ENCODE measurements at regions not wholly inside any gene's neighbourhood (a gene's known extent, or its start where the extent isn't known, plus 50 kb on each side); places are given as distances from the start of the nearest gene placed in this dataset.
"Not testable (repeated sequence)": the region's sequence is repeated elsewhere in the genome, so short reads cannot be mapped to it uniquely, and the experiment has no call there.

GRCh38 chr15:20056871-20057270, 484.7 kb downstream of the GOLGA6L6 start:
- not testable (repeated sequence) for DNase-seq

- not testable (repeated sequence) for DNase-seq
Measured at GRCh38 chr15:20055921-20056320, 485.7 kb downstream of the GOLGA6L6 start.

- not testable (repeated sequence) for DNase-seq
Measured at GRCh38 chr15:20048189-20048588, 493.4 kb downstream of the GOLGA6L6 start.

- not testable (repeated sequence) for DNase-seq
Measured at GRCh38 chr15:20045165-20045564, 496.4 kb downstream of the GOLGA6L6 start.

GRCh38 chr15:20040691-20041090, 500.9 kb downstream of the GOLGA6L6 start:
- not testable (repeated sequence) for DNase-seq

GRCh38 chr15:20025040-20025439, 516.6 kb downstream of the GOLGA6L6 start:
- not testable (repeated sequence) for DNase-seq

- DNase-seq, result not testable (repeated sequence)
Measured at GRCh38 chr15:20022349-20022748, 519.3 kb downstream of the GOLGA6L6 start.

GRCh38 chr15:20021351-20021750, 520.2 kb downstream of the GOLGA6L6 start:
- not testable (repeated sequence) for DNase-seq

- not testable (repeated sequence) for DNase-seq
Measured at GRCh38 chr15:20020588-20020987, 521.0 kb downstream of the GOLGA6L6 start.

- not testable (repeated sequence) for DNase-seq
Measured at GRCh38 chr15:20019758-20020157, 521.8 kb downstream of the GOLGA6L6 start.

- DNase-seq, result not testable (repeated sequence)
Measured at GRCh38 chr15:20017581-20017980, 524.0 kb downstream of the GOLGA6L6 start.

- DNase-seq, result not testable (repeated sequence)
Measured at GRCh38 chr15:20016941-20017340, 524.7 kb downstream of the GOLGA6L6 start.

GRCh38 chr15:20012837-20013236, 528.8 kb downstream of the GOLGA6L6 start:
- not testable (repeated sequence) for DNase-seq

GRCh38 chr15:20010759-20011158, 530.8 kb downstream of the GOLGA6L6 start:
- not testable (repeated sequence) for DNase-seq

- DNase-seq, result not testable (repeated sequence)
Measured at GRCh38 chr15:20009619-20010018, 532.0 kb downstream of the GOLGA6L6 start.

GRCh38 chr15:20007338-20007737, 534.3 kb downstream of the GOLGA6L6 start:
- DNase-seq, result not testable (repeated sequence)

GRCh38 chr15:20003471-20003870, 538.1 kb downstream of the GOLGA6L6 start:
- not testable (repeated sequence) for DNase-seq

GRCh38 chr15:20002560-20002959, 539.0 kb downstream of the GOLGA6L6 start:
- not testable (repeated sequence) for DNase-seq

- DNase-seq, result not testable (repeated sequence)
Measured at GRCh38 chr15:19996574-19997194, 544.9 kb downstream of the GOLGA6L6 start.

- DNase-seq, result not testable (repeated sequence)
Measured at GRCh38 chr15:19995296-19995695, 546.3 kb downstream of the GOLGA6L6 start.

GRCh38 chr15:19992428-19992827, 549.2 kb downstream of the GOLGA6L6 start:
- DNase-seq, result no peak

- no peak for DNase-seq
Measured at GRCh38 chr15:19988094-19988660, 553.4 kb downstream of the GOLGA6L6 start.

- no peak for DNase-seq
Measured at GRCh38 chr15:19987389-19988048, 554.1 kb downstream of the GOLGA6L6 start.

GRCh38 chr15:19984101-19984500, 557.5 kb downstream of the GOLGA6L6 start:
- no peak for DNase-seq

All from left hindlimb (tissue), 1 donor.